Activated B cell treated with CpG ODN at 0.5 μM for 24 hours (primary cell): ENCODE measurements at regions not wholly inside any gene's neighbourhood (a gene's known extent, or its start where the extent isn't known, plus 50 kb on each side); places are given as distances from the start of the nearest gene placed in this dataset.
"Not testable (repeated sequence)": the region's sequence is repeated elsewhere in the genome, so short reads cannot be mapped to it uniquely, and the experiment has no call there.

Experiments used
- ATAC-seq: fragments of 200-7000 bp; cut with Tn5 transposase; one replicate; pipeline ENCODE4 v1.10.0; 2021; ENCODE audit warnings: low read depth, mild to moderate bottlenecking, moderate library complexity
- CTCF ChIA-PET: fragments of 350-600 bp; sonication (Branson Sonifier 250); formaldehyde crosslinking; loops from one replicate; lab custom pipeline; 2021; ENCODE audit warnings: antibody characterized with exemption; lab: Charles Lee
- POLR2A ChIA-PET: fragments of 350-600 bp; sonication (Branson Sonifier 250); formaldehyde crosslinking; loops from one replicate; lab custom pipeline; 2021; ENCODE audit warnings: antibody characterized with exemption; lab: Charles Lee
- DNase-seq: peaks from one replicate; pipeline ENCODE4 v3.0.0; 2022
- H3K27ac Mint-ChIP-seq: one replicate; pipeline ENCODE4 v1.8.0; 2020; ENCODE audit warnings: mixed read lengths
- H3K27me3 Mint-ChIP-seq: one replicate; pipeline ENCODE4 v1.8.0; 2021; ENCODE audit warnings: mixed read lengths
- H3K36me3 Mint-ChIP-seq: one replicate; pipeline ENCODE4 v1.8.0; 2021; ENCODE audit warnings: low read depth, mixed read lengths
- H3K4me1 Mint-ChIP-seq: one replicate; pipeline ENCODE4 v1.8.0; 2021; ENCODE audit warnings: mixed read lengths
- H3K4me3 Mint-ChIP-seq: one replicate; pipeline ENCODE4 v1.8.0; 2020; ENCODE audit warnings: mild to moderate bottlenecking, mixed read lengths
- H3K9me3 Mint-ChIP-seq: one replicate; pipeline ENCODE4 v1.8.0; 2020; ENCODE audit warnings: mixed read lengths
- CTCF ChIP-seq: fragments of 200-600 bp; IDR thresholded peaks from one replicate; pipeline ENCODE4 v1.8.0; 2022; ENCODE audit warnings: antibody characterized with exemption, mild to moderate bottlenecking
- intact Hi-C: fragments of 100-400 bp; cut with micrococcal nuclease; formaldehyde crosslinking; loops from one replicate; pipeline ENCODE4 v1.15.1; 2024

GRCh38 chr17:71192848-71193247 lies 928.0 kb upstream of the SOX9 start:
- DNase-seq (no peak), ATAC-seq (no peak)
- ChIA-PET CTCF (no interaction called here), POLR2A (no interaction called here)
- Mint-ChIP-seq H3K36me3 (no peaks in the 10 kb centered on the region), H3K9me3 (no peaks in the 10 kb centered on the region), H3K4me1 (no peaks in the 10 kb centered on the region), H3K27me3 (no peaks in the 10 kb centered on the region), H3K27ac (no peak overlapping the region), H3K4me3 (no peak overlapping the region)
- intact Hi-C loops: no loop called here
- TF ChIP-seq CTCF: no peak

- TF ChIP-seq CTCF: no peak
- no peak for DNase-seq
- Mint-ChIP-seq H3K4me1 (no peaks in the 10 kb centered on the region), H3K36me3 (no peaks in the 10 kb centered on the region), H3K4me3 (no peak overlapping the region), H3K27me3 (no peaks in the 10 kb centered on the region), H3K9me3 (peaks cover 1% of the 10 kb centered on the region), H3K27ac (no peak overlapping the region)
- intact Hi-C loops: no loop called here
- ChIA-PET CTCF (no interaction called here), POLR2A (no interaction called here)
- ATAC-seq: no peak
Observed at GRCh38 chr17:71200597-71200996, 920.2 kb upstream of the SOX9 start.

GRCh38 chr17:71201639-71202038 lies 919.2 kb upstream of the SOX9 start:
- ATAC-seq (no peak), DNase-seq (no peak)
- no peak overlapping the region for H3K27ac Mint-ChIP-seq
- H3K27me3 Mint-ChIP-seq: no peaks in the 10 kb centered on the region
- H3K9me3 Mint-ChIP-seq: peaks cover 2% of the 10 kb centered on the region
- no peaks in the 10 kb centered on the region for H3K4me1 Mint-ChIP-seq
- ChIA-PET POLR2A (no interaction called here), CTCF (no interaction called here)
- intact Hi-C loops: no loop called here
- TF ChIP-seq CTCF: no peak
- H3K4me3 Mint-ChIP-seq: no peak overlapping the region
- no peaks in the 10 kb centered on the region for H3K36me3 Mint-ChIP-seq

- intact Hi-C loops: no loop called here
- H3K27ac Mint-ChIP-seq: no peak overlapping the region
- DNase-seq (no peak), ATAC-seq (no peak)
- no peak for TF ChIP-seq CTCF
- no peaks in the 10 kb centered on the region for H3K27me3 Mint-ChIP-seq
- H3K36me3 Mint-ChIP-seq: no peaks in the 10 kb centered on the region
- H3K4me1 Mint-ChIP-seq: no peaks in the 10 kb centered on the region
- POLR2A ChIA-PET: no interaction called here
- peaks cover 2% of the 10 kb centered on the region for H3K9me3 Mint-ChIP-seq
- H3K4me3 Mint-ChIP-seq: no peak overlapping the region
- CTCF ChIA-PET: no interaction called here
Observed at GRCh38 chr17:71202449-71202848, 918.4 kb upstream of the SOX9 start.

GRCh38 chr17:71203953-71204352 lies 916.9 kb upstream of the SOX9 start:
- DNase-seq (no peak), ATAC-seq (no peak)
- ChIA-PET CTCF (no interaction called here), POLR2A (no interaction called here)
- no peak for TF ChIP-seq CTCF
- no peaks in the 10 kb centered on the region for H3K27me3 Mint-ChIP-seq
- no peak overlapping the region for H3K27ac Mint-ChIP-seq
- H3K4me1 Mint-ChIP-seq: no peaks in the 10 kb centered on the region
- no peaks in the 10 kb centered on the region for H3K36me3 Mint-ChIP-seq
- H3K9me3 Mint-ChIP-seq: peaks cover 3% of the 10 kb centered on the region
- no peak overlapping the region for H3K4me3 Mint-ChIP-seq
- intact Hi-C loops: no loop called here

- H3K9me3 Mint-ChIP-seq, H3K4me1 Mint-ChIP-seq, POLR2A ChIA-PET, ATAC-seq, H3K4me3 Mint-ChIP-seq, H3K27ac Mint-ChIP-seq, H3K36me3 Mint-ChIP-seq, CTCF ChIA-PET, intact Hi-C loops, DNase-seq, H3K27me3 Mint-ChIP-seq: not testable (repeated sequence)
Observed at GRCh38 chr17:71205951-71206350, 914.9 kb upstream of the SOX9 start.
